Spleen (tissue), 7 donors: ENCODE measurements at regions not wholly inside any gene's neighbourhood (a gene's known extent, or its start where the extent isn't known, plus 50 kb on each side); places are given as distances from the start of the nearest gene placed in this dataset.

Experiments
- CTCF ChIP-seq, 11 experiments: fragments of 200-600 bp in 7 of 11; fragments of 450-650 bp in 4 of 11; sonication (generic) in 4 of 11; IDR thresholded peaks in 8 of 11; conservative IDR thresholded peaks in 3 of 11; 1 replicate in 7 of 11; 2 replicates in 4 of 11; pipeline versions ENCODE4 v1.4.0 to v1.8.0; 2016 to 2021; ENCODE audit warnings: antibody characterized with exemption in 11 of 11, inconsistent platforms in 4 of 11, mild to moderate bottlenecking in 1 of 11
- POLR2A ChIP-seq, 3 donors: fragments of 450-650 bp; IDR thresholded peaks; one replicate each; pipeline ENCODE4 v1.5.1; 2017; ENCODE audit warnings: antibody characterized with exemption in 3 of 3, mild to moderate bottlenecking in 1 of 3
- POLR2AphosphoS5 ChIP-seq, 3 donors: sonication (generic); formaldehyde crosslinking; IDR thresholded peaks; one replicate each; pipeline ENCODE4 v1.5.1; 2017; ENCODE audit warnings: antibody characterized with exemption in 3 of 3
- donor health status: DM: no; HTN: no; CAD: no; lungs with moderate emphysema.
- donor health status: DM: no; HTN: no; CAD: no.
- donor health status: DM: no; HTN: no; CAD: no.

GRCh38 chr3:104717828-104718196 lies 648.9 kb upstream of the ALCAM start:
- no peak for TF ChIP-seq POLR2AphosphoS5 (IDR thresholded peaks at IDR 0.05)
- no peak for TF ChIP-seq CTCF (IDR thresholded peaks at IDR 0.05 in 8 of 11, conservative IDR thresholded peaks at IDR 0.05 in 3 of 11)
- no peak for TF ChIP-seq POLR2A (IDR thresholded peaks at IDR 0.05)
